ENCODE measurements at regions not wholly inside any gene's neighbourhood (a gene's known extent, or its start where the extent isn't known, plus 50 kb on each side); places are given as distances from the start of the nearest gene placed in this dataset.

DNA sequence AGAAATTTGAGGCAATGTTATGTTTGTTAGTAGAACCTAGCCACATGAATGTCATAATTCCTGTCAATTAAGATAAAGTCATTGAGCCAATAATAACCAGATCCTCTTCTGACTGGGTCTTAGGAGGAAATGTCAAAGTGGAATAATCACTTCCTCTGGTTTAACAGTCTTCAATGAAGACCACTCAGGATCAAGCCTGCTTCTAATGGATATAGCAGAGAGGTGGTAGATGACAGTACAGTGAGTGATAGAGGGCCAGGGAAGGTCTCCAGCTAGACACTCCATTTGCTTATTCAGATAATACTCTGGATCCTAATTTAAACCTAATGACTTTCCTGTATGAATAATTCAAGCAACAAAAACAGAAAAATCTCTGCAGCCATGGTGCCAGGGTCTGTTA is 474.2 kb downstream of the DNAH5 start:
- no peak overlapping the region for H3K4me3 ChIP-seq (ENCODE audit: low read depth, low read length)
- no peak for DNase-seq (ENCODE audit: low read depth)
- TF ChIP-seq, protein P1, sequence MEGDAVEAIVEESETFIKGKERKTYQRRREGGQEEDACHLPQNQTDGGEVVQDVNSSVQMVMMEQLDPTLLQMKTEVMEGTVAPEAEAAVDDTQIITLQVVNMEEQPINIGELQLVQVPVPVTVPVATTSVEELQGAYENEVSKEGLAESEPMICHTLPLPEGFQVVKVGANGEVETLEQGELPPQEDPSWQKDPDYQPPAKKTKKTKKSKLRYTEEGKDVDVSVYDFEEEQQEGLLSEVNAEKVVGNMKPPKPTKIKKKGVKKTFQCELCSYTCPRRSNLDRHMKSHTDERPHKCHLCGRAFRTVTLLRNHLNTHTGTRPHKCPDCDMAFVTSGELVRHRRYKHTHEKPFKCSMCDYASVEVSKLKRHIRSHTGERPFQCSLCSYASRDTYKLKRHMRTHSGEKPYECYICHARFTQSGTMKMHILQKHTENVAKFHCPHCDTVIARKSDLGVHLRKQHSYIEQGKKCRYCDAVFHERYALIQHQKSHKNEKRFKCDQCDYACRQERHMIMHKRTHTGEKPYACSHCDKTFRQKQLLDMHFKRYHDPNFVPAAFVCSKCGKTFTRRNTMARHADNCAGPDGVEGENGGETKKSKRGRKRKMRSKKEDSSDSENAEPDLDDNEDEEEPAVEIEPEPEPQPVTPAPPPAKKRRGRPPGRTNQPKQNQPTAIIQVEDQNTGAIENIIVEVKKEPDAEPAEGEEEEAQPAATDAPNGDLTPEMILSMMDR (IDR thresholded peaks at IDR 0.05; ENCODE audit: insufficient read depth, low read depth, low read length), result no peak

DNA sequence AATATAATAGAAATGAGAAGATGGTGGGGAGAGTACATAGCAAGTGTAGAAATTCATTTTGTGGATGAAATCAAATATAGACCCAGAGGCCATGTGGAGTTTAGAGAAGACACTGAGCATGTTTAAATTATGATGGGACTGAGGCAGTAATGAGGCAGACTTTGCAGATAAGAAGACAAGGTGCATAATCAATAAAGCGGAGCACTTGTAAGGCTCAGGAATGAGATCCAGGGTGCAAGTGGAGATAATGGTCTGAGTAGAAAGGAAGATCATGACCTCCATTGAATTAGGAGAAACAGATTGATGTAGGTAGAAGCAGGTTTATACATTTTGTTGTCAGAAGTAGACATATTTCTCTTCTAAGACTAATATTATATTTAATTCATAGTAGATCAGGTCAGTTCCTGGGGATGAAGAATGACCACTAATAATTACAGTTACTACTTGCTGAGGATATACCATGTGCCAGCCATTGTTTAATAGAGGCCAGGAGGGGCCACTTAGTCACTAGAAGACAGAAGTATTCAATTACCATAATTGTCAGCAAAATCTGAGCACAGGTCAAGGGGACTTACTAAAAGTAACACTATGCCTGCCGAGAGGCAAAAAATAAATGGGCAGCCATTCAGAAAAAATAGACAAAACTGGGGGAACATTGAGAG is 479.8 kb downstream of the DNAH5 start:
- no peak overlapping the region for H3K4me3 ChIP-seq (ENCODE audit: low read depth, low read length)
- TF ChIP-seq, protein P1 (IDR thresholded peaks at IDR 0.05; ENCODE audit: insufficient read depth, low read depth, low read length), result no peak

DNA sequence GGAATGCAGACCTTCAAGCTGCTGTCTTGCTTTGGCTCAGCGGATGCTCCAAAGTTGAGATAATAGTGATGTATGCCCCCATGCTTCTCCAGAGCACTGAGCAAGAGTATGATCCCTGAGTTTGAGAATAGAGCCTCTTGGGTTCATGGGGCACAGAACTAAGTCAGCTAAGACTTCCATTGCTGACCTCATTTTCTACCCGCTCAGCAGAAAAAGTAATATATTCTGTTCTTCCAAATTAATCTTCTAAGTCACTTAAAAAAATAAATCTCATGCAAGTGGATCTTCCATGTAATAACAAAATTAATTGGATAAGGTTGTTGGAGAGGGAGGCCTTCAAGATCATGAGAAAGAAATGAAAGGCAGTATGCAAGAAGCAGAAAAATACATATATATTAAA is 483.9 kb downstream of the DNAH5 start:
- TF ChIP-seq, protein P1 (IDR thresholded peaks at IDR 0.05; ENCODE audit: insufficient read depth, low read depth, low read length), result no peak
- DNase-seq (ENCODE audit: low read depth), result no peak
- no peak overlapping the region for H3K4me3 ChIP-seq (ENCODE audit: low read depth, low read length)

More for the DNA sequence above, 479.8 kb downstream of the DNAH5 start:
- no peak for DNase-seq (ENCODE audit: low read depth)

DNA sequence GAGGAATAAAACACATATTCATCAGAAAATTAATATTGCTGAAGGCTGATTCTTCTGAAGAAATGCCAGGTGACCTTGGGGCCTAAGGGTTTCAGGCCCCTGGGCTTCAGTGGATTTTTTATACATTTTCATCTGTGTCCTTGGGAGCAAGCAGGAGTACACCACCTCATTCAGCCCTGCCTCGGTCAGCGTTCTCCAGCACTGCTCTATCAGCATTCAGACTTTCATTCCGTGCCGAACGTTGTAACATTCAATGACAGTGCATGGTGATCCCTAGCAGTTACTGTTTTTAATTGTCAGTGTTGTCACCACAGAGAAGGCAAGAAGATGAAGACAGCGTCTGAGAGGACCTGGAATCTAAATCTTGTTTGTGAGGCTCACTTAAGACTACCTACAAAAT is 490.4 kb downstream of the DNAH5 start:
- no peak overlapping the region for H3K4me3 ChIP-seq (ENCODE audit: low read depth, low read length)
- TF ChIP-seq, protein P1 (IDR thresholded peaks at IDR 0.05; ENCODE audit: insufficient read depth, low read depth, low read length), result no peak
- no peak for DNase-seq (ENCODE audit: low read depth)

DNA sequence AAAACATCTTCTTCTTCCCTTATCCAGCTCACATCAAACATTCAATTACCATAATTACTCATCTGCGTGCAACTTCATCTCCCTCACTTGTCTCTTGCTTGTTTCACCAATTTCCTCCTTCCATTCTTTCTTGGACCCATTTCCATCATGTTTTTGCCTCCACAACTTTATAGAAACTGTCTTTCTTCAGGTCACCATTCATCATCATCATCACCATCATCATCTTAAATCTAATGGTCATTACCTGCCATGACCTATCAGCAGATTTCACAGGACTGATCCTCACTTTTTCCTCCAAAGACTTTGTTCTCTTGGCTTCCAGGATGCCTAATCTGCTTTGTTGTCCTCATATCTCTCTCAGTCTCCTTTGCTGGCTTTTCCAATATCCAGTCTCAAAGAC is 495.6 kb downstream of the DNAH5 start:
- H3K4me3 ChIP-seq (ENCODE audit: low read depth, low read length), result no peak overlapping the region
- TF ChIP-seq, protein P1 (IDR thresholded peaks at IDR 0.05; ENCODE audit: insufficient read depth, low read depth, low read length), result no peak
- no peak for DNase-seq (ENCODE audit: low read depth)

DNA sequence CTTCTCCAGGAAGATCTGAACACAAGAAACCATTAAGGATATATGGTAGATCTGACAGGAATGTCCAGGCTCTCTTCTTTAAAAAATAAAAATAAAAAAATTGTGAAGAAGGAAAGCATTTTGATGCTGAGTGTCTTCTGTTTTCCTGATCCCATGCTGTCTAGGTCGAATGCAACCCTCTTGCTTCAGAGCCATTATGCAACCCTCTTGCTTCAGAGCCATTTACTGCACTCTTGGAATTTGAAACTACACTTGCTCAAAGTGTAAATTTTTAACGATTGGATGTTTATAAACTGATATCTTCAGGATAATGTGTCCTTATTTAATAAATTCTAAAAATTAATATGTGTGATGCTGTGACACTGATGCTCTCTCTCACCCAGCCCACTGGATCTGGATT is 505.1 kb downstream of the DNAH5 start:
- DNase-seq (ENCODE audit: low read depth), result no peak
- TF ChIP-seq, protein P1 (IDR thresholded peaks at IDR 0.05; ENCODE audit: insufficient read depth, low read depth, low read length), result no peak
- no peak overlapping the region for H3K4me3 ChIP-seq (ENCODE audit: low read depth, low read length)

All from fibroblast of villous mesenchyme (primary cell).